Mesenchymal stem cell (in vitro differentiated cells and primary cell): ENCODE measurements at regions not wholly inside any gene's neighbourhood (a gene's known extent, or its start where the extent isn't known, plus 50 kb on each side); places are given as distances from the start of the nearest gene placed in this dataset.

Source experiments
- DNase-seq: peaks from one replicate; pipeline ENCODE4 v3.0.0-alpha.2; 2013
- H2AFZ ChIP-seq: one replicate; pipeline ENCODE4 v1.6.1; 2013; ENCODE audit warnings: low read depth, mild to moderate bottlenecking, control low read depth, inconsistent platforms, low read length, moderate library complexity
- H2AK5ac ChIP-seq: 2 replicates; pipeline ENCODE4 v1.6.1; 2013; ENCODE audit warnings: low read length, moderate library complexity, mild to moderate bottlenecking, inconsistent platforms; ENCODE audit not compliant: severe bottlenecking
- H2BK120ac ChIP-seq: one replicate; pipeline ENCODE4 v1.6.1; 2013; ENCODE audit warnings: low read depth, mild to moderate bottlenecking, inconsistent platforms, low read length, moderate library complexity
- H2BK12ac ChIP-seq, 2 experiments: one replicate each; pipeline ENCODE4 v1.6.1; 2013; ENCODE audit warnings: inconsistent platforms in 2 of 2, low read length in 2 of 2, mild to moderate bottlenecking in 2 of 2, moderate library complexity in 2 of 2, control low read depth in 1 of 2
- H2BK15ac ChIP-seq: one replicate; pipeline ENCODE4 v1.6.1; 2013; ENCODE audit warnings: mild to moderate bottlenecking, low read depth, inconsistent platforms; ENCODE audit not compliant: poor library complexity, severe bottlenecking
- H2BK5ac ChIP-seq: 2 replicates; pipeline ENCODE4 v1.6.1; 2013; ENCODE audit warnings: low read depth, mild to moderate bottlenecking, low read length, control low read depth, inconsistent platforms; ENCODE audit not compliant: poor library complexity, severe bottlenecking
- H3K14ac ChIP-seq, 2 experiments: one replicate each; pipeline ENCODE4 v1.6.1; 2013; ENCODE audit warnings: inconsistent platforms in 2 of 2, low read length in 2 of 2, control low read depth in 1 of 2, mild to moderate bottlenecking in 1 of 2, moderate library complexity in 1 of 2
- H3K18ac ChIP-seq, 2 experiments: one replicate each; pipeline ENCODE4 v1.6.1; 2013; ENCODE audit warnings: inconsistent platforms in 2 of 2, low read length in 2 of 2, control low read depth in 1 of 2, low read depth in 1 of 2, mild to moderate bottlenecking in 1 of 2
- H3K23ac ChIP-seq, 2 experiments: one replicate each; pipeline ENCODE4 v1.6.1; 2013; ENCODE audit warnings: inconsistent platforms in 2 of 2, low read length in 2 of 2, mild to moderate bottlenecking in 2 of 2, moderate library complexity in 2 of 2, control low read depth in 1 of 2
- H3K27ac ChIP-seq: 2 replicates; pipeline ENCODE4 v1.5.1; 2013; ENCODE audit warnings: mild to moderate bottlenecking, moderate library complexity, low read length, control low read depth, inconsistent platforms; ENCODE audit not compliant: poor library complexity, severe bottlenecking
- H3K27me3 ChIP-seq, 2 experiments: 2 replicates each; pipeline versions ENCODE4 v1.6.1 to v1.7.0; 2013; ENCODE audit warnings: low read length in 2 of 2, mild to moderate bottlenecking in 2 of 2, moderate library complexity in 2 of 2, control low read depth in 1 of 2, inconsistent platforms in 1 of 2; ENCODE audit not compliant: control insufficient read depth in 1 of 2, insufficient read depth in 1 of 2
- H3K36me3 ChIP-seq, 2 experiments: 2 replicates each; pipeline versions ENCODE4 v1.6.1 to v1.7.0; 2013; ENCODE audit warnings: low read length in 2 of 2, control low read depth in 1 of 2, inconsistent platforms in 1 of 2, low read depth in 1 of 2, mild to moderate bottlenecking in 1 of 2; ENCODE audit not compliant: insufficient read depth in 2 of 2, control insufficient read depth in 1 of 2
- H3K4ac ChIP-seq, 2 experiments: one replicate each; pipeline ENCODE4 v1.6.1; 2013; ENCODE audit warnings: inconsistent platforms in 2 of 2, low read length in 2 of 2, mild to moderate bottlenecking in 2 of 2, moderate library complexity in 2 of 2, control low read depth in 1 of 2, low read depth in 1 of 2
- H3K4me1 ChIP-seq: 2 replicates; pipeline ENCODE4 v1.6.1; 2013; ENCODE audit warnings: low read depth, low read length, control low read depth; ENCODE audit not compliant: control insufficient read depth, insufficient read depth
- H3K4me2 ChIP-seq: 2 replicates; pipeline ENCODE4 v1.6.1; 2013; ENCODE audit warnings: low read length, mild to moderate bottlenecking, inconsistent platforms; ENCODE audit not compliant: poor library complexity, severe bottlenecking
- H3K4me3 ChIP-seq, 2 experiments: 2 replicates each; pipeline versions ENCODE4 v1.5.1 to v1.7.0; 2013; ENCODE audit warnings: low read length in 2 of 2, mild to moderate bottlenecking in 2 of 2, control low read depth in 1 of 2, low read depth in 1 of 2; ENCODE audit not compliant: insufficient read depth in 1 of 2
- H3K79me1 ChIP-seq: replicated peaks from 2 replicates; pipeline ENCODE4 v1.6.1; 2013; ENCODE audit warnings: mild to moderate bottlenecking, control low read depth, low read length, inconsistent platforms; ENCODE audit not compliant: poor library complexity, severe bottlenecking
- H3K9ac ChIP-seq: 2 replicates; pipeline ENCODE4 v1.7.0; 2013; ENCODE audit warnings: mild to moderate bottlenecking, low read length, moderate library complexity
- H3K9me3 ChIP-seq: 2 replicates; pipeline ENCODE4 v1.7.0; 2013; ENCODE audit warnings: mild to moderate bottlenecking, low read length; ENCODE audit not compliant: control insufficient read depth
- H4K8ac ChIP-seq: one replicate; pipeline ENCODE4 v1.6.1; 2013; ENCODE audit warnings: inconsistent platforms, mild to moderate bottlenecking, low read length, moderate library complexity
- H4K91ac ChIP-seq: one replicate; pipeline ENCODE4 v1.6.1; 2013; ENCODE audit warnings: mild to moderate bottlenecking, low read length, inconsistent platforms
- WGBS: methylation state at CpG from one replicate; pipeline ENCODE4 v1.1.7; 2013; ENCODE audit warnings: mixed read lengths; 5-methylcytosine and 5-hydroxymethylcytosine counted together

DNA sequence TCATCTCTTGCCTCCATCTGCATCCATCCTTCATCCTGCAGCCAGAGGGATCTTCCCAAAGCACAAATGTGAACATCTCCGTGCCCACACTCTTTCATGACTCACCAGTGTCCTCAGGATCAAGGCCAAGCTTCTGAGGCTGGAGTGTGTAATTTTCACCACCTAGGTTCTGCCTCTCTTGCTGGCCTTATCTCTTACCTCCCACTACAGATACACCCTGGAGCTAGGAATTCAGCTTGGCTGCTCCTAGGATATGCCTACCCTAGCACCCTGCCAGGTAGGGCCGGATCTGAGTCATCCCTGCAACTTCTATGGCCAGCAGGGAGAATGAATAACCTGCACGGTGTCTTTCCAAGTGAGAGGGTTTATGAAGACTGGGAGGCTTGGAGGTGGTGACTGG, 208.7 kb upstream of the CSF3R start:
- Histone ChIP-seq H3K4me1 (no peaks in the 10 kb centered on the region), H3K23ac (no peak overlapping the region), H2BK5ac (no peak overlapping the region), H4K91ac (no peak overlapping the region), H3K18ac (no peak overlapping the region), H3K4ac (no peak overlapping the region), H2AFZ (no peak overlapping the region), H3K79me1 (no peaks in the 10 kb centered on the region), H2BK12ac (no peak overlapping the region), H3K36me3 (no peaks in the 10 kb centered on the region), H3K9me3 (no peaks in the 10 kb centered on the region), H2BK120ac (no peak overlapping the region), H2AK5ac (no peak overlapping the region), H3K4me2 (no peak overlapping the region), H3K27me3 (peaks cover 0 to 42% of the 10 kb centered on the region in 2 experiments), H3K4me3 (no peak overlapping the region), H3K14ac (no peak overlapping the region), H3K27ac (no peak overlapping the region), H2BK15ac (no peak overlapping the region), H3K9ac (no peak overlapping the region), H4K8ac (no peak overlapping the region)
- no peak for DNase-seq
- WGBS: 55% methylated on average over 3 of the region's 3 CpGs

DNA sequence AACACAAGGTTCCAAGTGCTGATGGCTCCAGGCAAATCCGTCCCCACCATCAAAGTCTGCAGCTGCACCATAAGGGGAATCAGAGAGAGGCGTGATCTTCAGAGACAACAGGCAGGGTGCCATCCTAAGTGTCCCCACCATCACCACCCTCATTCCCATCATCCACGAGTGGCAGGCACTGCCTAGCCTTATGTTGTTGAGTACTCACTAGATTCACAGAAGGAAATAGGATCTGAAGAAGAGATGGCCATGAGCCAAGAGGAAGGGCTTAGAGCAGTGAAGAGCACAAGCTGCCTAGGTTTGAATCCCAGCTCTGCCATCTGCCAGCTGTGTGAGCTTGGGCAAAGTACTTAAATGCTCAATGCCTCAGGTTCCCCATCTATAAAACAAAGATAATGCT, 207.3 kb upstream of the CSF3R start:
- H3K18ac ChIP-seq: no peak overlapping the region
- H3K14ac ChIP-seq: no peak overlapping the region
- H3K4me3 ChIP-seq: no peak overlapping the region
- WGBS: 52% methylated on average over 3 of the region's 3 CpGs
- no peak overlapping the region for H3K4me2 ChIP-seq
- H2BK5ac ChIP-seq: no peak overlapping the region
- no peak overlapping the region for H3K4ac ChIP-seq
- no peaks in the 10 kb centered on the region for H3K4me1 ChIP-seq
- no peak overlapping the region for H3K27ac ChIP-seq
- H2BK120ac ChIP-seq: no peak overlapping the region
- no peak overlapping the region for H2AFZ ChIP-seq
- no peak overlapping the region for H3K23ac ChIP-seq
- H3K27me3 ChIP-seq: peaks cover 0 to 28% of the 10 kb centered on the region in 2 experiments
- H3K9me3 ChIP-seq: no peaks in the 10 kb centered on the region
- no peak for DNase-seq
- H3K79me1 ChIP-seq: no peaks in the 10 kb centered on the region
- no peak overlapping the region for H2AK5ac ChIP-seq
- H3K36me3 ChIP-seq: no peaks in the 10 kb centered on the region
- no peak overlapping the region for H3K9ac ChIP-seq
- H2BK12ac ChIP-seq: no peak overlapping the region
- no peak overlapping the region for H2BK15ac ChIP-seq
- no peak overlapping the region for H4K8ac ChIP-seq
- H4K91ac ChIP-seq: no peak overlapping the region

DNA sequence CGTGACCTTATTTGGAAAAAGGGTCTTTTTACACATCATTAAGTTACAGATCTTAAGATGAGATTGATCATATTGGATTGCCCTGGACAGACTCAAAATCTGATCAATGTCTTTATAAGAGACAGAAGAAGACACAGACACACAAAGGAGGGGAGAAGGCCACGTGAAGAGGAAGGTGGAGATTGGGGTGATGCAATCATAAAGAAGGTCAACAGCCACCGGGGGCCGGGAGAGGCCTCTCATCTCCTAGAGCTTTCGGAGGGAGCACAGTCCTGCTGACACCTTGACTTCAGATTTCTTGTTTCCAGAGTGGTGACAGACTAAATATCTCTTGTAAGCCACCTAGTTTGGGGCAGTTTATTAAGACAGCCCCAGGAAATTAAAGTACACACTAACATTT, 204.6 kb upstream of the CSF3R start:
- H2BK5ac ChIP-seq: no peak overlapping the region
- no peak overlapping the region for H4K91ac ChIP-seq
- no peaks in the 10 kb centered on the region for H3K79me1 ChIP-seq
- no peak for DNase-seq
- H4K8ac ChIP-seq: no peak overlapping the region
- 47% methylated on average over 4 of the region's 5 CpGs for WGBS
- H3K27ac ChIP-seq: no peak overlapping the region
- H3K4me1 ChIP-seq: no peaks in the 10 kb centered on the region
- H2BK12ac ChIP-seq: no peak overlapping the region
- no peak overlapping the region for H3K9ac ChIP-seq
- H2AFZ ChIP-seq: no peak overlapping the region
- no peak overlapping the region for H2BK15ac ChIP-seq
- H3K9me3 ChIP-seq: no peaks in the 10 kb centered on the region
- H3K18ac ChIP-seq: no peak overlapping the region
- peaks cover 0 to 10% of the 10 kb centered on the region in 2 experiments for H3K27me3 ChIP-seq
- H3K4me3 ChIP-seq: no peak overlapping the region
- no peak overlapping the region for H3K4ac ChIP-seq
- H2AK5ac ChIP-seq: no peak overlapping the region
- no peak overlapping the region for H3K14ac ChIP-seq
- no peaks in the 10 kb centered on the region for H3K36me3 ChIP-seq
- H2BK120ac ChIP-seq: no peak overlapping the region
- no peak overlapping the region for H3K23ac ChIP-seq
- no peak overlapping the region for H3K4me2 ChIP-seq

DNA sequence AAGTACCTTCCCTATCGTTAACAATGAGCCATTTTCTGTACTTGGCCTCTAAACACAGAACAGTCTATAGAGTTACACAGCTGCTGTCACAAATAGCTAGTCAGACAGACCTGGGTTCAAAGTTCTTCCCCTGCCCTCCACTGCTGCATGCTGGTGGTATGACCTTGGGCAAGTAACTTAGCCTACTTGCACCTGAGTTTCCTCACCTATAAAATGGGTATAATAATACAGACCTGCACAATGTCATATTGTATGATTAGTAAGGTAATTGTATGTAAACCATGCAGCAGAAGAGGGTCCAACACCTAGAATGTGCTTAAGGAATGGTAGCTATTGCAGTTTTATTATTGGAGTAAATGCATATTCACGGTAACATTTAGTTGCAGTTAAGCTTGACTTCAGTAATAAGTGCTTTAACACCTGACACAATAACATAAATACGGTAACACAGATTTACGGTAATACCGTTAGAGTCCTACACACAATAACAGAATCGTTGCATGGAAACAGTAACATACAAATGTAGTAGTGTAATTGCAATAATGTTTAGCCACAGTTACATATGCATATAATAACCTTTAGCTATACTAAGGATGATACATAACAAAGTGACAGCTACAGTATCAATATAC, 193.3 kb upstream of the CSF3R start:
- Histone ChIP-seq H3K14ac (no peak overlapping the region), H2AFZ (no peak overlapping the region), H2BK120ac (no peak overlapping the region), H2BK12ac (no peak overlapping the region), H3K18ac (no peak overlapping the region), H3K27me3 (peaks cover 0 to 29% of the 10 kb centered on the region in 2 experiments), H3K23ac (no peak overlapping the region), H3K9me3 (peaks cover 3% of the 10 kb centered on the region), H4K8ac (no peak overlapping the region), H3K79me1 (no peaks in the 10 kb centered on the region), H4K91ac (no peak overlapping the region), H2BK15ac (no peak overlapping the region), H2AK5ac (no peak overlapping the region), H3K4me3 (no peak overlapping the region), H3K9ac (no peak overlapping the region), H3K4me1 (no peaks in the 10 kb centered on the region), H3K4me2 (no peak overlapping the region), H2BK5ac (no peak overlapping the region), H3K36me3 (no peaks in the 10 kb centered on the region), H3K4ac (no peak overlapping the region), H3K27ac (no peak overlapping the region)
- no peak for DNase-seq
- WGBS: 80% methylated on average over 4 of the region's 6 CpGs
